Prostate gland (tissue), 2 donors: ENCODE measurements at regions not wholly inside any gene's neighbourhood (a gene's known extent, or its start where the extent isn't known, plus 50 kb on each side); places are given as distances from the start of the nearest gene placed in this dataset.

ENCODE experiments used
- POLR2AphosphoS5 ChIP-seq: sonication (generic); formaldehyde crosslinking; IDR thresholded peaks from one replicate; pipeline ENCODE4 v1.6.1; 2017; ENCODE audit warnings: antibody characterized with exemption
- TF ChIP-seq, protein P1 (sequence below), 4 experiments: fragments of 200-600 bp in 2 of 4; fragments of 450-650 bp in 2 of 4; sonication (generic) in 2 of 4; IDR thresholded peaks; 1 replicate in 3 of 4; 2 replicates in 1 of 4; pipeline ENCODE4 v1.5.1; 2016 to 2019; ENCODE audit warnings: antibody characterized with exemption in 4 of 4, mild to moderate bottlenecking in 2 of 4, moderate library complexity in 2 of 4

DNA sequence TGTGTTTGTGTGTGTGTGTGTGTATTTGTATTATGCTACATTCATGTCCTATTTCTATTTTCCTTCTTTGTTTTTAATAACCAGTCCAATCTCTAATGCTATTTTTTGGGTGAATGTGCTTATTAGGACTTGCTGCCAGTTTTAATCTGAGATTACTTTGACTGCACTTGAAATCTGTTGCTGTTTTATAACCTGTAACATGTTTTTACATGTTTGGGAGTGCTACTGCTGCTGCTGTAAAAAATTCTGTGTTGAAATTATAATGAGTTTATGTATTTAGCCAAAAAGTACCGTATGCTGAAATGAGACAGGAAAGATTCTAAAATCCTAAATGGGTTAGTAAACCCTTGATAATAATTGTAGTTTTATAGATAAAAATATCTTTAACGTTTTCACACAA lies 104.7 kb upstream of the SSBP2 start:
- TF ChIP-seq, protein P1, sequence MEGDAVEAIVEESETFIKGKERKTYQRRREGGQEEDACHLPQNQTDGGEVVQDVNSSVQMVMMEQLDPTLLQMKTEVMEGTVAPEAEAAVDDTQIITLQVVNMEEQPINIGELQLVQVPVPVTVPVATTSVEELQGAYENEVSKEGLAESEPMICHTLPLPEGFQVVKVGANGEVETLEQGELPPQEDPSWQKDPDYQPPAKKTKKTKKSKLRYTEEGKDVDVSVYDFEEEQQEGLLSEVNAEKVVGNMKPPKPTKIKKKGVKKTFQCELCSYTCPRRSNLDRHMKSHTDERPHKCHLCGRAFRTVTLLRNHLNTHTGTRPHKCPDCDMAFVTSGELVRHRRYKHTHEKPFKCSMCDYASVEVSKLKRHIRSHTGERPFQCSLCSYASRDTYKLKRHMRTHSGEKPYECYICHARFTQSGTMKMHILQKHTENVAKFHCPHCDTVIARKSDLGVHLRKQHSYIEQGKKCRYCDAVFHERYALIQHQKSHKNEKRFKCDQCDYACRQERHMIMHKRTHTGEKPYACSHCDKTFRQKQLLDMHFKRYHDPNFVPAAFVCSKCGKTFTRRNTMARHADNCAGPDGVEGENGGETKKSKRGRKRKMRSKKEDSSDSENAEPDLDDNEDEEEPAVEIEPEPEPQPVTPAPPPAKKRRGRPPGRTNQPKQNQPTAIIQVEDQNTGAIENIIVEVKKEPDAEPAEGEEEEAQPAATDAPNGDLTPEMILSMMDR (IDR thresholded peaks at IDR 0.05): no peak
- peak; percentile 44 for TF ChIP-seq POLR2AphosphoS5
